AG04449 (cell line): ENCODE measurements at regions not wholly inside any gene's neighbourhood (a gene's known extent, or its start where the extent isn't known, plus 50 kb on each side); places are given as distances from the start of the nearest gene placed in this dataset.

Experiments used
- CTCF ChIA-PET: fragments of 350-600 bp; formaldehyde crosslinking; extraction: SDS; loops from one replicate; lab custom pipeline; 2021; ENCODE audit warnings: antibody characterized with exemption; lab: Yijun Ruan, JAX
- POLR2A ChIA-PET: fragments of 400-600, 350-600 bp; formaldehyde crosslinking; extraction: SDS; loops from one replicate; lab custom pipeline; 2020; ENCODE audit warnings: antibody characterized with exemption, inconsistent platforms; lab: Yijun Ruan, JAX
- DNase-seq: peaks from one replicate; pipeline ENCODE4 v3.0.0-alpha.2; 2010; ENCODE audit warnings: low read depth, low spot score
- H3K4me3 ChIP-seq: 2 replicates; pipeline ENCODE4 v1.5.1; 2011; ENCODE audit warnings: low read depth, mild to moderate bottlenecking, control low read depth, low read length
- TF ChIP-seq, protein P1 (sequence below): IDR thresholded peaks from one replicate; pipeline ENCODE4 v1.5.1; 2011; ENCODE audit warnings: mild to moderate bottlenecking, moderate library complexity, low read length, control low read depth, inconsistent platforms; ENCODE audit not compliant: insufficient read depth; ENCODE audit errors: missing control alignments

GRCh38 chr15:66651913-66652642, 50.0 kb upstream of the SMAD6 start:
- CTCF ChIA-PET, result interaction anchor here (1.7 kb wide), 1 partner anchor 46 kb away, joined by 3 read pairs; no protein-coding TSS in a partner anchor
- no peak for DNase-seq
- H3K4me3 ChIP-seq, result no peak overlapping the region
- POLR2A ChIA-PET, result interaction anchor here (0.7 kb wide), 1 partner anchor 39 kb away, joined by 3 read pairs; no protein-coding TSS in a partner anchor
- TF ChIP-seq, protein P1, sequence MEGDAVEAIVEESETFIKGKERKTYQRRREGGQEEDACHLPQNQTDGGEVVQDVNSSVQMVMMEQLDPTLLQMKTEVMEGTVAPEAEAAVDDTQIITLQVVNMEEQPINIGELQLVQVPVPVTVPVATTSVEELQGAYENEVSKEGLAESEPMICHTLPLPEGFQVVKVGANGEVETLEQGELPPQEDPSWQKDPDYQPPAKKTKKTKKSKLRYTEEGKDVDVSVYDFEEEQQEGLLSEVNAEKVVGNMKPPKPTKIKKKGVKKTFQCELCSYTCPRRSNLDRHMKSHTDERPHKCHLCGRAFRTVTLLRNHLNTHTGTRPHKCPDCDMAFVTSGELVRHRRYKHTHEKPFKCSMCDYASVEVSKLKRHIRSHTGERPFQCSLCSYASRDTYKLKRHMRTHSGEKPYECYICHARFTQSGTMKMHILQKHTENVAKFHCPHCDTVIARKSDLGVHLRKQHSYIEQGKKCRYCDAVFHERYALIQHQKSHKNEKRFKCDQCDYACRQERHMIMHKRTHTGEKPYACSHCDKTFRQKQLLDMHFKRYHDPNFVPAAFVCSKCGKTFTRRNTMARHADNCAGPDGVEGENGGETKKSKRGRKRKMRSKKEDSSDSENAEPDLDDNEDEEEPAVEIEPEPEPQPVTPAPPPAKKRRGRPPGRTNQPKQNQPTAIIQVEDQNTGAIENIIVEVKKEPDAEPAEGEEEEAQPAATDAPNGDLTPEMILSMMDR, result no peak
